Vagina (tissue), 2 donors: ENCODE measurements at regions not wholly inside any gene's neighbourhood (a gene's known extent, or its start where the extent isn't known, plus 50 kb on each side); places are given as distances from the start of the nearest gene placed in this dataset.

Source experiments
- POLR2AphosphoS5 ChIP-seq, 2 donors: sonication (generic); formaldehyde crosslinking; IDR thresholded peaks; one replicate each; pipeline ENCODE4 v1.9.0; 2017; ENCODE audit warnings: antibody characterized with exemption in 2 of 2, mild to moderate bottlenecking in 2 of 2, low read depth in 1 of 2; ENCODE audit not compliant: insufficient read depth in 1 of 2
- TF ChIP-seq, protein P1 (sequence below), 3 experiments: fragments of 450-650 bp in 2 of 3; fragments of 200-600 bp in 1 of 3; sonication (generic) in 1 of 3; IDR thresholded peaks; one replicate each; pipeline ENCODE4 v1.5.1; 2017 to 2019; ENCODE audit warnings: antibody characterized with exemption in 3 of 3, mild to moderate bottlenecking in 2 of 3, moderate library complexity in 2 of 3

DNA sequence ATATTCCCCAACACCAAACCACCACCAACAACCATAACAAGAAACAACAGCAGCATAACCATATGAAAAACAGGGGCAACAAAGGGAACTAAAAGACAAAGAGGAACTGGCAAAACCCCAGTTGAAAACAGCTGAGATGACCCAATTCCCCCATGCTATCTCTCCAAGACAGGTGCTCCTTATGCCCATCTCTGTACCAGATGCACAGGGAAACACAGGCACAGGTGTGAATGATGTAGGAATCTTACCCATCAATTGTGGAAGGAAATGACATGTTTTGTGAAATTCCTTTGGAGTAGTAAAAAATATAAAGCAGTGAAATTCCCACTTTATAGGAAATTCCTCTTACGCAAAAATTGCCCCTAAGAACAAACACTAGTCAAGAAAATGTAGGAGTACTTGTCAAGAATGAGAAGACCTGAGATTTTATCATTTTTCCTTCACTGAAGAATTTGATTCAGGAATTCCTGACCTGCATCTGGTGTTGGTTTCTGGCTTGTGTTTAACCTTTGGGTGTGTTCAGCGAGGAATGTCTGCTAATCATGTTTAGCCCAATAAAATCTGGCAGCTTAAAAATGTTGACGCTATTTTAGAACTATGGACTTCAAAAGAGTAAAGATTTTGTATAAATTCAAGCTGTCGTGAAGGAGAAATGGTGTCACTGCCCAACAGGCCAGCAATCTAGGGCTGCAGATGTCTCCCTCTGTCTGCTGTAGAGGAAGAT is 67.7 kb upstream of the ARHGAP28 start:
- no peak for TF ChIP-seq POLR2AphosphoS5 (IDR thresholded peaks at IDR 0.05; ENCODE audit: insufficient read depth in 1 of 2, low read depth in 1 of 2)
- TF ChIP-seq, protein P1, sequence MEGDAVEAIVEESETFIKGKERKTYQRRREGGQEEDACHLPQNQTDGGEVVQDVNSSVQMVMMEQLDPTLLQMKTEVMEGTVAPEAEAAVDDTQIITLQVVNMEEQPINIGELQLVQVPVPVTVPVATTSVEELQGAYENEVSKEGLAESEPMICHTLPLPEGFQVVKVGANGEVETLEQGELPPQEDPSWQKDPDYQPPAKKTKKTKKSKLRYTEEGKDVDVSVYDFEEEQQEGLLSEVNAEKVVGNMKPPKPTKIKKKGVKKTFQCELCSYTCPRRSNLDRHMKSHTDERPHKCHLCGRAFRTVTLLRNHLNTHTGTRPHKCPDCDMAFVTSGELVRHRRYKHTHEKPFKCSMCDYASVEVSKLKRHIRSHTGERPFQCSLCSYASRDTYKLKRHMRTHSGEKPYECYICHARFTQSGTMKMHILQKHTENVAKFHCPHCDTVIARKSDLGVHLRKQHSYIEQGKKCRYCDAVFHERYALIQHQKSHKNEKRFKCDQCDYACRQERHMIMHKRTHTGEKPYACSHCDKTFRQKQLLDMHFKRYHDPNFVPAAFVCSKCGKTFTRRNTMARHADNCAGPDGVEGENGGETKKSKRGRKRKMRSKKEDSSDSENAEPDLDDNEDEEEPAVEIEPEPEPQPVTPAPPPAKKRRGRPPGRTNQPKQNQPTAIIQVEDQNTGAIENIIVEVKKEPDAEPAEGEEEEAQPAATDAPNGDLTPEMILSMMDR (IDR thresholded peaks at IDR 0.05): no peak
